HEK293 (cell line): ENCODE measurements at regions not wholly inside any gene's neighbourhood (a gene's known extent, or its start where the extent isn't known, plus 50 kb on each side); places are given as distances from the start of the nearest gene placed in this dataset.
"Not testable (repeated sequence)": the region's sequence is repeated elsewhere in the genome, so short reads cannot be mapped to it uniquely, and the experiment has no call there.

ENCODE experiments used
- CTCF ChIA-PET: fragments of 350-600 bp; formaldehyde crosslinking; extraction: SDS; loops from one replicate; lab custom pipeline; 2021; ENCODE audit warnings: antibody characterized with exemption; lab: Yijun Ruan, JAX
- POLR2A ChIA-PET: fragments of 300-600 bp; formaldehyde crosslinking; extraction: SDS; loops from one replicate; lab custom pipeline; 2020; ENCODE audit warnings: antibody characterized with exemption, inconsistent platforms; lab: Yijun Ruan, JAX
- H3K27ac ChIP-seq: fragments of 200-500 bp; sonication (Bioruptor generic); 2 replicates; pipeline ENCODE4 v1.5.1; 2014; ENCODE audit warnings: low read depth, low read length, control low read depth, inconsistent platforms; ENCODE audit errors: extremely low read depth
- H3K36me3 ChIP-seq, 2 experiments: fragments of 200-500 bp in 1 of 2; sonication (Bioruptor generic) in 1 of 2; 1 replicate in 1 of 2; 2 replicates in 1 of 2; pipeline ENCODE4 v1.5.1; 2014 to 2017; ENCODE audit warnings: inconsistent platforms in 2 of 2, low read length in 2 of 2; ENCODE audit not compliant: control insufficient read depth in 2 of 2, insufficient read depth in 1 of 2
- H3K4me1 ChIP-seq: fragments of 200-500 bp; sonication (Bioruptor generic); 2 replicates; pipeline ENCODE4 v1.5.1; 2014; ENCODE audit warnings: mild to moderate bottlenecking, low read length, inconsistent platforms; ENCODE audit not compliant: control insufficient read depth, insufficient read depth
- H3K4me3 ChIP-seq: 2 replicates; pipeline ENCODE4 v1.5.1; 2011; ENCODE audit warnings: low read depth, mild to moderate bottlenecking, control low read depth, low read length, moderate library complexity
- H3K9me3 ChIP-seq: fragments of 200-500 bp; sonication (Bioruptor generic); 2 replicates; pipeline ENCODE4 v1.5.1; 2014; ENCODE audit warnings: low read depth, low read length, inconsistent platforms; ENCODE audit not compliant: control insufficient read depth, insufficient read depth
- GLI4 ChIP-seq: fragments of 450-650 bp; formaldehyde crosslinking; IDR thresholded peaks from 2 replicates; pipeline ENCODE4 v1.5.1; 2016; ENCODE audit warnings: missing biosample characterization, missing genetic modification characterization
- TCF7L2 ChIP-seq: IDR thresholded peaks from 2 replicates; pipeline ENCODE4 v1.6.1; 2011; ENCODE audit warnings: low read depth, mild to moderate bottlenecking, inconsistent platforms, low read length, moderate library complexity, borderline replicate concordance
- TRIM28 ChIP-seq: IDR thresholded peaks from 2 replicates; pipeline ENCODE4 v1.6.1; 2011; ENCODE audit warnings: low read length, control low read depth, borderline replicate concordance
- ZBTB17 ChIP-seq: fragments of 450-650 bp; formaldehyde crosslinking; IDR thresholded peaks from 2 replicates; pipeline ENCODE4 v1.5.1; 2016; ENCODE audit warnings: missing biosample characterization, missing genetic modification characterization
- ZEB2 ChIP-seq: fragments of 450-650 bp; formaldehyde crosslinking; IDR thresholded peaks from 2 replicates; pipeline ENCODE4 v1.5.1; 2016; ENCODE audit warnings: missing biosample characterization, missing genetic modification characterization
- ZIC2 ChIP-seq: fragments of 450-650 bp; formaldehyde crosslinking; IDR thresholded peaks from 2 replicates; pipeline ENCODE4 v1.5.1; 2016; ENCODE audit warnings: missing biosample characterization, missing genetic modification characterization
- ZNF146 ChIP-seq: fragments of 450-650 bp; formaldehyde crosslinking; IDR thresholded peaks from 2 replicates; pipeline ENCODE4 v1.5.1; 2016; ENCODE audit warnings: missing biosample characterization, missing genetic modification characterization
- ZNF23 ChIP-seq: fragments of 450-650 bp; formaldehyde crosslinking; IDR thresholded peaks from 2 replicates; pipeline ENCODE4 v1.5.1; 2016; ENCODE audit warnings: missing biosample characterization, missing genetic modification characterization, borderline replicate concordance
- ZNF426 ChIP-seq: fragments of 450-650 bp; formaldehyde crosslinking; IDR thresholded peaks from 2 replicates; pipeline ENCODE4 v1.5.1; 2017; ENCODE audit warnings: missing biosample characterization, missing genetic modification characterization, mild to moderate bottlenecking, inconsistent platforms, moderate library complexity
- ZNF449 ChIP-seq: fragments of 450-650 bp; formaldehyde crosslinking; IDR thresholded peaks from 2 replicates; pipeline ENCODE4 v1.5.1; 2017; ENCODE audit warnings: missing biosample characterization, mild to moderate bottlenecking, missing genetic modification characterization, moderate library complexity
- ZNF664 ChIP-seq: fragments of 450-650 bp; formaldehyde crosslinking; IDR thresholded peaks from 2 replicates; pipeline ENCODE4 v1.5.1; 2016; ENCODE audit warnings: missing biosample characterization, missing genetic modification characterization
- ZSCAN5A ChIP-seq: fragments of 450-650 bp; formaldehyde crosslinking; IDR thresholded peaks from 2 replicates; pipeline ENCODE4 v1.5.1; 2016; ENCODE audit warnings: missing biosample characterization, missing genetic modification characterization
- TF ChIP-seq, protein P1 (sequence below): fragments of 450-650 bp; formaldehyde crosslinking; conservative IDR thresholded peaks from 2 replicates; pipeline ENCODE4 v1.5.1; 2016; ENCODE audit warnings: low read depth, missing biosample characterization, missing genetic modification characterization
- TF ChIP-seq, protein P2 (sequence below): sonication (generic); formaldehyde crosslinking; IDR thresholded peaks from 2 replicates; pipeline ENCODE4 v1.8.1; 2022; ENCODE audit warnings: mild to moderate bottlenecking, moderate library complexity, missing genetic modification reagents

- CTCF ChIA-PET, H3K4me3 ChIP-seq: not testable (repeated sequence)
- peak; percentile 62 for TF ChIP-seq ZNF146
Observed at GRCh38 chr7:137107802-137108201, 235.7 kb downstream of the PTN start.

GRCh38 chr7:137103526-137103925 lies 235.1 kb downstream of the CHRM2 start:
- H3K27ac ChIP-seq, H3K4me1 ChIP-seq, H3K36me3 ChIP-seq, POLR2A ChIA-PET, H3K9me3 ChIP-seq, H3K4me3 ChIP-seq: not testable (repeated sequence)
- CTCF ChIA-PET, result interaction anchor here (0.7 kb wide), 1 partner anchor 190 kb away, joined by 3 read pairs; no protein-coding TSS in a partner anchor

More at GRCh38 chr7:137107802-137108201, 235.7 kb downstream of the PTN start:
- H3K27ac ChIP-seq, H3K36me3 ChIP-seq, POLR2A ChIA-PET, H3K9me3 ChIP-seq, H3K4me1 ChIP-seq: not testable (repeated sequence)

GRCh38 chr7:137097111-137097510 lies 228.7 kb downstream of the CHRM2 start:
- POLR2A ChIA-PET, result no interaction called here
- TF ChIP-seq ZSCAN5A (tag by site-specific recombination) (no peak), ZBTB17 (tag by site-specific recombination) (no peak), ZIC2 (tag by site-specific recombination) (no peak), ZEB2 (tag by site-specific recombination) (no peak), GLI4 (no peak), TCF7L2 (no peak), ZNF23 (no peak), ZNF449 (tag by site-specific recombination) (no peak), TRIM28 (no peak), ZNF664 (no peak), ZNF426 (tag by site-specific recombination) (no peak)
- TF ChIP-seq, protein P1, sequence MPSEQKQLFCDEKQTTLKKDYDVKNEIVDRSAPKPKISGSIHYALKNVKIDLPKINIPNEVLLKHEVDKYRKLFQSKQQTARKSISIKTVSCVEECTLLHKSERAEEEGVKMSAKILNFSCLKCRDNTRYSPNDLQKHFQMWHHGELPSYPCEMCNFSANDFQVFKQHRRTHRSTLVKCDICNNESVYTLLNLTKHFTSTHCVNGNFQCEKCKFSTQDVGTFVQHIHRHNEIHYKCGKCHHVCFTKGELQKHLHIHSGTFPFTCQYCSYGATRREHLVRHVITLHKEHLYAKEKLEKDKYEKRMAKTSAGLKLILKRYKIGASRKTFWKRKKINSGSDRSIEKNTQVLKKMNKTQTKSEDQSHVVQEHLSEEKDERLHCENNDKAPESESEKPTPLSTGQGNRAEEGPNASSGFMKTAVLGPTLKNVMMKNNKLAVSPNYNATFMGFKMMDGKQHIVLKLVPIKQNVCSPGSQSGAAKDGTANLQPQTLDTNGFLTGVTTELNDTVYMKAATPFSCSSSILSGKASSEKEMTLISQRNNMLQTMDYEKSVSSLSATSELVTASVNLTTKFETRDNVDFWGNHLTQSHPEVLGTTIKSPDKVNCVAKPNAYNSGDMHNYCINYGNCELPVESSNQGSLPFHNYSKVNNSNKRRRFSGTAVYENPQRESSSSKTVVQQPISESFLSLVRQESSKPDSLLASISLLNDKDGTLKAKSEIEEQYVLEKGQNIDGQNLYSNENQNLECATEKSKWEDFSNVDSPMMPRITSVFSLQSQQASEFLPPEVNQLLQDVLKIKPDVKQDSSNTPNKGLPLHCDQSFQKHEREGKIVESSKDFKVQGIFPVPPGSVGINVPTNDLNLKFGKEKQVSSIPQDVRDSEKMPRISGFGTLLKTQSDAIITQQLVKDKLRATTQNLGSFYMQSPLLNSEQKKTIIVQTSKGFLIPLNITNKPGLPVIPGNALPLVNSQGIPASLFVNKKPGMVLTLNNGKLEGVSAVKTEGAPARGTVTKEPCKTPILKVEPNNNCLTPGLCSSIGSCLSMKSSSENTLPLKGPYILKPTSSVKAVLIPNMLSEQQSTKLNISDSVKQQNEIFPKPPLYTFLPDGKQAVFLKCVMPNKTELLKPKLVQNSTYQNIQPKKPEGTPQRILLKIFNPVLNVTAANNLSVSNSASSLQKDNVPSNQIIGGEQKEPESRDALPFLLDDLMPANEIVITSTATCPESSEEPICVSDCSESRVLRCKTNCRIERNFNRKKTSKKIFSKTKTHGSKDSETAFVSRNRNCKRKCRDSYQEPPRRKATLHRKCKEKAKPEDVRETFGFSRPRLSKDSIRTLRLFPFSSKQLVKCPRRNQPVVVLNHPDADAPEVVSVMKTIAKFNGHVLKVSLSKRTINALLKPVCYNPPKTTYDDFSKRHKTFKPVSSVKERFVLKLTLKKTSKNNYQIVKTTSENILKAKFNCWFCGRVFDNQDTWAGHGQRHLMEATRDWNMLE (tag by site-specific recombination), result no peak
- TF ChIP-seq, protein P2, sequence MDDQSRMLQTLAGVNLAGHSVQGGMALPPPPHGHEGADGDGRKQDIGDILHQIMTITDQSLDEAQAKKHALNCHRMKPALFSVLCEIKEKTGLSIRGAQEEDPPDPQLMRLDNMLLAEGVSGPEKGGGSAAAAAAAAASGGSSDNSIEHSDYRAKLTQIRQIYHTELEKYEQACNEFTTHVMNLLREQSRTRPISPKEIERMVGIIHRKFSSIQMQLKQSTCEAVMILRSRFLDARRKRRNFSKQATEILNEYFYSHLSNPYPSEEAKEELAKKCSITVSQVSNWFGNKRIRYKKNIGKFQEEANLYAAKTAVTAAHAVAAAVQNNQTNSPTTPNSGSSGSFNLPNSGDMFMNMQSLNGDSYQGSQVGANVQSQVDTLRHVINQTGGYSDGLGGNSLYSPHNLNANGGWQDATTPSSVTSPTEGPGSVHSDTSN (CRISPR knock-in tag), result no peak
- H3K4me1 ChIP-seq, result no peaks in the 10 kb centered on the region
- H3K9me3 ChIP-seq, result no peaks in the 10 kb centered on the region
- no peak overlapping the region for H3K27ac ChIP-seq
- H3K4me3 ChIP-seq, result no peak overlapping the region
- CTCF ChIA-PET, result no interaction called here
- no peaks in the 10 kb centered on the region for H3K36me3 ChIP-seq
